OCI-LY3 (cell line): ENCODE measurements at regions not wholly inside any gene's neighbourhood (a gene's known extent, or its start where the extent isn't known, plus 50 kb on each side); places are given as distances from the start of the nearest gene placed in this dataset.

Experiments used
- EZH2phosphoT487 ChIP-seq: fragments of 200-600 bp; shearing (Covaris generic); IDR thresholded peaks from 2 replicates; pipeline ENCODE4 v1.6.1; 2018; ENCODE audit warnings: antibody characterized with exemption, mixed run types, low read depth
- TF ChIP-seq, protein P1 (sequence below): fragments of 200-600, 300-600 bp; sonication (generic); IDR thresholded peaks from 2 replicates; pipeline ENCODE4 v1.5.1; 2014; ENCODE audit warnings: antibody characterized with exemption, low read length, low read depth

DNA sequence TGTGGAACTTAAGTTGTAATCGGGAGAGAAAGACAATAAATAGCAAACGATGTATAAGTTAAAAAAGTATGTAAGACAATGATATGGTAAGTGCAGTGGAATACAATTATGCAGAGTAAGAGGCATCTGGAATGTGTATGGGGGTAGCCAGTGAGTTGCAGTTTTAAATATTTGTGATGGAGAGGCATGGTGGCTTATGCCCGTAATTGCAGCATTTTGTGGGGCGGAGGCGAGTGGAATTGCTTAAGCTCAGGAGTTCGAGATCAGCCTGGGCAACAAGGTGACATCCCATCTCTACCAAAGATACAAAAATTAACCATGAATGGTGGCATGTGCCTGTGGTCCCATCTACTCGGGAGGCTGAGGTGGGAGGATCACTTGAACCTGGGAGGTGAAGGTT, 52.5 kb upstream of the WDFY3 start:
- TF ChIP-seq, protein P1, sequence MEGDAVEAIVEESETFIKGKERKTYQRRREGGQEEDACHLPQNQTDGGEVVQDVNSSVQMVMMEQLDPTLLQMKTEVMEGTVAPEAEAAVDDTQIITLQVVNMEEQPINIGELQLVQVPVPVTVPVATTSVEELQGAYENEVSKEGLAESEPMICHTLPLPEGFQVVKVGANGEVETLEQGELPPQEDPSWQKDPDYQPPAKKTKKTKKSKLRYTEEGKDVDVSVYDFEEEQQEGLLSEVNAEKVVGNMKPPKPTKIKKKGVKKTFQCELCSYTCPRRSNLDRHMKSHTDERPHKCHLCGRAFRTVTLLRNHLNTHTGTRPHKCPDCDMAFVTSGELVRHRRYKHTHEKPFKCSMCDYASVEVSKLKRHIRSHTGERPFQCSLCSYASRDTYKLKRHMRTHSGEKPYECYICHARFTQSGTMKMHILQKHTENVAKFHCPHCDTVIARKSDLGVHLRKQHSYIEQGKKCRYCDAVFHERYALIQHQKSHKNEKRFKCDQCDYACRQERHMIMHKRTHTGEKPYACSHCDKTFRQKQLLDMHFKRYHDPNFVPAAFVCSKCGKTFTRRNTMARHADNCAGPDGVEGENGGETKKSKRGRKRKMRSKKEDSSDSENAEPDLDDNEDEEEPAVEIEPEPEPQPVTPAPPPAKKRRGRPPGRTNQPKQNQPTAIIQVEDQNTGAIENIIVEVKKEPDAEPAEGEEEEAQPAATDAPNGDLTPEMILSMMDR = no peak
- TF ChIP-seq EZH2phosphoT487 = no peak
